ENCODE measurements at regions not wholly inside any gene's neighbourhood (a gene's known extent, or its start where the extent isn't known, plus 50 kb on each side); places are given as distances from the start of the nearest gene placed in this dataset.
A peak's percentile ranks its signal among the peaks of the same experiment; 100 is the strongest.
"Not testable (repeated sequence)": the region's sequence is repeated elsewhere in the genome, so short reads cannot be mapped to it uniquely, and the experiment has no call there.

DNA sequence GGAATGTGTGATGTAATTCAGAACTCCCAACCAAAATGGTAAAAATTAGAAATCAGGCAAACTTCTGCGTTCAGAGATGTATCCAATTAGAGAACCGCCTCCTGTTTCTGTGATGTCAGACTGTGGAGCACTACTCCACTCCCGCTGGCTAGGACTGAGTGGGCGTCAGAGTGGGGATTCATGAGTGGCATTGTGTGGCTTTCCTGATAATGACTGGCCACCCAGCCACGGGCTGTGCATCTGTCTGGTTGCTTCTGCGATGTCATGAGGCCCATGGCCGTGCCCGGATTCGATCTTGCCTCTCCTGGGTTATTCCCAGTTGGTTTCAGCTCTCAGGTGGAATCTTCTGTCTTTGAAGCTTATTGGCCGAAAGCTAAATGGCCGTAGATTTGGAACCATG is 87.1 kb upstream of the KCNA1 start:
- no peak for DNase-seq
- intact Hi-C loops (cut with DNase I) = no loop called here
- no peak for ATAC-seq

DNA sequence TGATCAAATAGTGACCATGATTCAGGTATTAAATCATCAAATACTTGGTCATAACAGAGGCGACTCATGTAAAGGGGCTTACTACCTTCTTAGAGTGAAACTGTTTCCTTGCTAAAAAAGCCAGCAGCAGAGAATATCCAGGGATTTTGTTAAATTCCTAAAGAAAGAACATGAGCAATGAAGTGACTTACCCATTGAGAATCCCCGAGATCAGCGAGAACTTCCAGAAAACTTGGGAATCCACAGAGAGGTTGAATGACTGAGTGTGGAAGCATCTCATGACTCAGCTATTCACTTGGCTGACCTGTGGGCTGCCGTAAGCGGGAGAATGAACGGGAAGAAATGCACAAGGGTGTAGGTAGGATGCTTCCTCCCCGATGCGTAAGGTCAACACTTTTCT is 85.3 kb upstream of the KCNA1 start:
- intact Hi-C loops (cut with DNase I) = no loop called here
- ATAC-seq (no peak), DNase-seq (no peak)

DNA sequence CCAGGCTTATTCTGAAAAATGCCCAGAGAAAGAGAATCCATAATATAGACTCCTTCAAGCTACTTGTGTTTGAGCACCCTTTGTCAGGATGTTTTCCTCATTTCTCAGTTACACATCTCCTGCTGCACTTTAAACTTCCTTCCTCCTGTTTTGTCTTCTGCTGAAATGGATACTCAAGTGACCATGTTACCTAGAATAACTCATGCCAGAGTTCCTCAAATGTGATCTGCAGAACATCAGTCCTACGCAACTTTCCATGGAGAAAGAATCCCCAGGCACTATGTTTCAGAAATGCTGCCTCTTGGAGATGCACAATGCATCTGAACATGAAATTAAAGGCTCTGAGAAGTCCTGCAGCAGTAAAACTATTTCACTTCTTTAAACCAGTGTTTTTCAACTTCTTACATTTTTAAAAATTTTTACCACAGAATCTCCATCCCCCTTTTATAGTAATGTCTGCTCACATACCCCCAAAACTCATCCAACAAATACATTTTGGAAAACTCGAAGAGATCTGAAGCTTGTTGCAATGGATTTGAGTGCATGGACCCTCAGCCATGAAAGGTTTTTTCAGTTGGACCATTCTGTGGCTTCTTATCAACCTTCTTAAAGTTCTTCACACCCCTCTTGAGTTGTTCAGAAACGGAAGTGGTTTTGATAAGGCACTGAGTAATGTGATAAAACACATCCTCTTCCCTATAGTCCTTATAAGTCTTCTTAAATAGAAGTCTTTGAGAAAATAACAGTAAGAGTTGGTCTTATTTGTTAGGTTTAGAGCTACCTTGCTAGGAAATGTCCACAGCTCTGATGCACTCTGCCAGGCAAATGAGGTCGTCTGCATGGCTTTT is 84.5 kb upstream of the KCNA1 start:
- intact Hi-C loops (cut with DNase I) = no loop called here
- ATAC-seq = no peak
- DNase-seq = no peak

DNA sequence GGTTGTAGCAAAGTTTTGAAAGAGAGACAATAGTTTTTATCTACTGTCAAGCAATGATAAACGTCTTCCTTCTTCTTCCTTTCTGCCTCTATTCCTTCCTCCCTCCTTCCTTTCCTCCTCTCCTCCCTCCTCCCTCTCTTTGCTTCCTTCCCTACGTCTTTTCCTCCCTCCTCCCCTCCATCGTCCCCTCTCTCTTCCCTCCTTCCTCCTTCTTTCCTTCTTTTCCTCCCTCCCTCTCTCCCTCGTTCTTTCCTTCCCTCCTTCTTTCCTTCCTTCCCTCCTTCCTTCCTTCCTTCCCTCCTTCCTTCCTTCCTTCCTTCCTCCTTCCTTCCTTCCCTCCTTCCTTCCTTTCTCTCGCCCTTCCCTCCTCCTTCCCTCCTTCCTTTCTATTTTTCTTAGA is 82.8 kb upstream of the KCNA1 start:
- intact Hi-C loops (cut with DNase I) = no loop called here

DNA sequence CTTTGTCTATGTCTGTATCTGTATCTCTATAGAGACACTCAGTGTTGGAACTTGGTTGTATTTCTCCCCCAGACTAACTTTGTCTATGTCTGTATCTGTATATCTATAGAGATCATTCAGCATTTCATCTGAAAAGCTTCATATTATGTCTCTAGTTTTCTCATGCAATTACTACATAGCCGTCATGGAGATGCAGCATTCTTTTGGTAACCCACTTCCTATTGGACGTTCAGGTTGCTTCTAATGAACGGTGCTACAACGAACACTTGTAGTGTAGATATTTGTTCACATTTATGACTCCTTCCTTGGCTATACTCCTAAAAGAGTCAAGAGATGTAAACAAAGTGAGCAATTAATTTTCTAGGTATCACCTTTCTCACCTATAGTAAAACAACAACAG is 81.5 kb upstream of the KCNA1 start:
- intact Hi-C loops (cut with DNase I) = no loop called here
- no peak for ATAC-seq
- DNase-seq = no peak

More for the DNA sequence above, 82.8 kb upstream of the KCNA1 start:
- DNase-seq = no peak
- no peak for ATAC-seq

DNA sequence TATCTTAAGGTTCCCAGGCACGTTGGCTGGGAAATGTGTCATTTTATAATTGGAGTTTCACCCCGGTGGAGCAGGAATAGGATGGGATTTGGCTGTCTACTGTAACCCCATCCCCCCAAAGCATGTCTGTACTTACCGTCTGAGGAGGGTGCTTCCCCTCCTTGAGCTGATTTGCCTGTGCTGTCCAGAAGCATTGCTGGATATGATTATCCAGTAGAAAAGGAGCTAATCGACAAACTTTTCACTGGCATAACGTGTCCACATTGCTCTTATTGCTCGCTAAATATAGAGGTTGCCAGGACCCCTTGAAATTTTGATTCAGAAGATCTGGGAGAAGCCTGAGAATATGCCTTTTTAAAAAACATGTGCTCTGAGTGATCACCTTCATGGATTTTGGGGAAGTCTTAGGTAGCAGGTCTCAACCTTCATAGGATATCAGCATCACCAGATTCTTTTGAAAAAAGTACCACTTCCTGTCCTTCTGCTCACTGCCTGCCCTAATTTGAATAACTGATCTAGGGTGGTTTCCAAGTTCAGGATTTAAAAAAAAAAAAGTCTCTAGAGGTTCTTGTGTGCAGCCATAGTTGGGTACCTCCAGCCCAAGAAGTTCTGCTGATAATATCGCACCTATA is 80.4 kb upstream of the KCNA1 start:
- intact Hi-C loops (cut with DNase I) = no loop called here
- ATAC-seq = no peak
- DNase-seq = no peak

DNA sequence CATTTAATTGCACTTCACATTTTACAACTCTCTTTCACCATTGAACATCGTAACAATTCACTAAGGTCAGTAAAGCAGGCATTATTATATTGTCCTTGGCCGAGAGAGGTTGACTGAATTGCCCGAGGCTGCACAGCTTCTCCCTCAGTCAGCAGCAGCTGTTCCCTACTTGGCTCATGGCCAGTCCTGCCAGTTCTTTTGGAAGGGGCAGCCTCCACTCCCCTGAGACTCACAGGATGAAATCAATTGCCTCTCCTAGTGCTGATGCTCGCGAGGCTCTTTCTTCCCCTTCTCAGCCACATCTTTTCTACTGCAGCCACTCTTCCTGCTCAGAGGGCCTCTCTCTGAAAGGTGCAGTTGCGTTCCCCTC is 79.9 kb upstream of the KCNA1 start:
- intact Hi-C loops (cut with DNase I) = no loop called here
- no peak for DNase-seq
- ATAC-seq = no peak

DNA sequence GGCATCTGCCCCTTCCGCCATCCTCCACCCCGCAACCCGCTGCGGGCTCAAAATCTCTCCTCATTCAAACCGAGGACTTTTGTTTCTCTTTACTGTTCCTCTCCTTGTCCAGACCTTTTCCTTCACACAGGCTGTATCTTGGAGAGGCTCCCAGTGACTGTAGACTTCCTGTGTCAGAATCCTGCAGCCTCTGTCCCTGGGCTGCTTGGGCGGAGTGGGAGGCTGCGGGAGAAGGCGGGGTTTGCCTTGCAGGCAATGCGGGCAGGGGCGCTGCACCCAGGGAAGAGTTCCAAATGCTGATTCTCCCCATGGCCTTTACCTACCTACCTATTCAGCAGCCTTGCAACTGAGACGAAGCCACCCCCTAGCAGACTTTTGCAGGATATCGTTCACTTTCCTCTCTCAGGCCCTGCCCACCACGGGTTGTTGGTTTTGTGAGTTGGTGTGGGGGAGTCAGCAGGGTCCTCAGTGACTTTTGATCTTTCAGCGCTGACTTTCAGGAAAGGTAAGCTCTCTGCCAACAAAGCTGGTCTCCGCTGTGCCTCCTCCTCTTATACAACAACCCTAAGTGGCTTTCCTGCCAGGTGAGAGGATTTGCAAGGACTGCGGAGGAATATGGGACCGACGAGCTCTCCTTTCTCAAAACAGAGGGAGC is 79.0 kb upstream of the KCNA1 start:
- ATAC-seq (peak in 1 of 2 donors; percentile 40), DNase-seq (no peak)
- intact Hi-C loops (cut with DNase I) = no loop called here

DNA sequence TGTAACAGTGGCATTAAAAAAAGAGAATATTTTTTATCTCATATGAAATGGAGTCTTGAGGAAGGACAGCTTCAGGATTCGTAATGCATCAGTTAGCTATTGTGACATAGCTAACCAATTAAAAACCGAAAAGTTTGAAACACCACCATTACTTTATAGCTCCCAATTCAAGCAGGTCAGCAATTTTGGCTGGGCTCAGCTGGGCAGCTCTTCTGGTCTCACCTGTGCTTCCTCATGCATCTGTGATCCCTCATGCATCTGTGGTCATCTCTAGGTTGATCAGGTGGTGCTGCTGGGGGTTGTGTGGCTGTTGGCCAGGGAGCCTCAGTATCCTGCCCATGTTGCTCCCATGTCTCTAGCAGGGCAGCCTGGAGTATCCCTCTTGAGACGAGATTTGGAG is 76.7 kb upstream of the KCNA1 start:
- intact Hi-C loops (cut with DNase I) = no loop called here
- no peak for DNase-seq
- ATAC-seq = no peak

DNA sequence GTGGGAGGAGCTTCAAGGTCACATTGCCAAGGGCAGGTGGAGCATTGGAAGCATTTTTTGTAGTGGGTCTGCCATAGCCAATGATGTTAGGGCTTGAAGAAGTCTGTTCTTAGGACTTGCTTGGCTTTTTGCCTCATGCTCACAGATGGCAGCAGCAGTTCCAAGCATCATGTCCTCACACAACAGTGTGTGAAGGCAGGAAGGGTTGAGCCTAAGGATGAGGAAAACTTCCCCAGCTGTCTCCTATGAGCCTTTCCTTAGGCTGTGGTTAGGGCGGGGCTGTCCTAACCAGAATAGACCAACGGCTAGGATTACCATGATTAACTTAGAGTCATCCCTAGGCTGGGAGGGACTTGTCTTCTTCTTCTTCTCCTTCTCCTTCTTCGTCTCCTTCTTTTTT is 76.2 kb upstream of the KCNA1 start:
- ATAC-seq = no peak

DNA sequence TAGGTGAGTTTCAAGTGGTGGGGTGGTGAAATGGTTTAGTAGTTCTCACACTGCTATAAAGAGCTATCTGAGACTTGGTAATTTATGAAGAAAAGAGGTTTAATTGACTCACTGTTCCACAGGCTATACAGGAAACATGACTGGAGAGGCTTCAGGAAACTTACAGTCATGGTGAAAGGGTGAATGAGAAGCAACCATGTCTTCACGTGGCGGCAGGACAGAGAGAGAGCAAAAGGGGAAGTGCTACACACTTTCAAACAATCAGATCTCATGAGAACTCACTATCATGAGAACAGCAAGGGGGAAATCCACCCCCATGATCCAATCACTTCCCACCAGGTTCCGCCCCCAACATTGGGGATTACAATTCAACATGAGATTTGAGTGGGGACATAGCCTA is 67.3 kb upstream of the KCNA1 start:
- DNase-seq; ATAC-seq; intact Hi-C loops (cut with DNase I): not testable (repeated sequence)

More for the DNA sequence above, 76.2 kb upstream of the KCNA1 start:
- intact Hi-C loops (cut with DNase I) = no loop called here
- no peak for DNase-seq

DNA sequence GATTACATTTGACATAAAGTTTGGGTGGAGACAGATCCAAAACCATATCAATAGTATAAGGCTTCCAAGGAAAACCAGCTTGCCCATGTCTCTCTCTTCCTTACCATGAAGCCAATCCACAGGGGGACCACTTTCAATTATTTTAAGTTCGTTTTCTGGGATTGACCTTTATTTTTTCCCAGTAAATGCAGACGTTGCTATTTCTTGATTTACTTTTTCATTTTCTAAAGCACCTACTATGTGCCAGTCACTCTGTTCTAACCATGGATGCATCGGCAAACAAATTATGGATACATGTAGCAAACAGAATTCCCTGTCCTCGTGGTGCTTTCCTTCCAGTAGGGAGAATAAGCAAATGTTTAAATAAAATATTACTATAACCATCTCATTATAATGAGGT is 65.8 kb upstream of the KCNA1 start:
- DNase-seq (no peak), ATAC-seq (no peak)
- intact Hi-C loops (cut with DNase I) = no loop called here

DNA sequence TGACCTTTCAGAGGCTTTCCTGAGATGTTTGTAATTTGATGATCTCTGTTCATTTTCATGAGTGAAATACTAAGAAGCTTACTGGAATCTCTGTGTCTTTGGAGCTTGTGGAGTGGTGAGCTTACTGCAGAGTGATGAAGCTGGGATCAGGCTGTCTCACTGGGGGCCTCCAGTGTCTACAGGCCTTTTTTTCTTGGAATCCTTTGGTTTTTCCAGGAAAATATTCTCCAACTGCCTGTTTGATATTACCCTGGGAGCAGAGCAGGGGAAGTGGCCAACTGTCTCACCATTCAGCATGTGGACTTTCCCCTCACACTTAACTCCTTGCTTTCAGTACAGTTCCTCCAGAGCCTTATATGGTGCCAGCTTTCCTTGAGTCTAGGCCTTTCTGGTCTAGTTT is 62.0 kb upstream of the KCNA1 start:
- intact Hi-C loops (cut with DNase I) = no loop called here
- DNase-seq (no peak), ATAC-seq (no peak)

DNA sequence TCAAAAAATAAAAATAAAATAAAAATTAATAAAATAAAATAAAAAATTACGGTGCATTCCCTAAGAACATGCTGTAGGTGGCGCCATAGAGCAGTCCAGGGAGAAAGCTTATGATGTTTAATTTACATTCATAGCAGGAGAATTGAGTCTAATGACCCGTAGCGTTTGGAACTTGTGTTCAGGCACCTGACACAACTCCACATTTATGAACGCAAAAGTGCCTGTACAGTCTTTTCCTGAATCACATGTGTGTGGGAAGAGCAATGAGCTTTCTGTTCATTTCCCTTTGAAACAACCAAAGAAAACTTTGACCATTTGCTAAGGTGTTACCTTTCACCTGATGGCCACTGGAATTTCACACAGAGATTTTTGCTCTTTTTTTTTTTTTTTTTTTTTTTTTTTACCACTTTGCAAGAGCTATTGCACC is 60.6 kb upstream of the KCNA1 start:
- intact Hi-C loops (cut with DNase I) = no loop called here
- DNase-seq (no peak), ATAC-seq (no peak)

DNA sequence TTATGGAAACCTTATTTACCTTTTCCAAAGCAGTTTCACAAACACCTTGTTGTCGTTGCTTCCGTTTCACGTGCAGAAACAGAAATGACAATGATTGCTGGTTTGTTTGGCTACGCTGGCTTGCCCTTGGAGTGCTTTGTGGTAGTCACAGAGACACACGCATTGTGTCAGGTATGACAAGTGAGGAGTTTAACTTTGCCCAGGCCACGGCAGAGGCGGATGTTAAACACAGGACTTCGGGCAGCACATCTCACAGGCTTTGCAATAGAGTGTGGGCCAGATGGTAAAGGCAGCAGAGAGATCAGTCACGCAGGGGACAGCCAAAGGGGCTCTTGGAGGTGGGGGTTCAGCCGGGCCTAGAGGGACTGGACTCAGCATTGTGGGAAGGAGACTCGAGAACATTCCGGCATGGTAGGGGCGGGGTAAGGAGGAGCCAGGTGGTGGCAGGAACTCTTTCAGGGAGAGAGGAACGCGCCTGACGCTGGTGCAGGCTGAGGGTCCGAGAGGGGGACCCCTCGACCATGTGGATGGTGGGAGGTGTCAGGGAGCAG is 59.8 kb upstream of the KCNA1 start:
- intact Hi-C loops (cut with DNase I) = no loop called here
- no peak for DNase-seq
- no peak for ATAC-seq

DNA sequence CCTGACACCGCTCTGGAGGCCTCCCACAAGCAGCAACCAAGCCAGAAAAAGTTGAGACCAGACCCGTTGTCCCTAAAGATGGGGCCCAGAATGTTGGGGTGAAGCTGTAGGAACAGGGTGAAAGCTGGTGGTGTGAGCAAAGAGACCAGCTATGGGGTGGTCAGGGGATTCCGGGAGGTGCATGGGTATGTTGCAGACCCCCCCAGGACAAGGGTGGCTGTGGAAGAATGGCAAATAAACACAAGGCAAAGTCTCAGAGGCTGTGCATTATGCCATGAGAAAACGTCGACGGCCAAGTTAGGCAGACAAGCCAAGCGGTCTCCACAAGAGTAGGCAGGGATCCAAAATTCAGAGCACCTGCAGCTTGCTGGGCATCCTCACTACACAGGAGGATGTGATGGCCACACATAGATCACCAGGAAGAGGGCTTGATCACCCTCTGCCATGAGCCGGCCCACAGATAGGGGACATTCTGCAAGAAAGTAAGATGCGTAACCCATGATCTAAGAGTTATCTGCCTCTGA is 58.8 kb upstream of the KCNA1 start:
- DNase-seq (no peak), ATAC-seq (no peak)
- intact Hi-C loops (cut with DNase I) = no loop called here

DNA sequence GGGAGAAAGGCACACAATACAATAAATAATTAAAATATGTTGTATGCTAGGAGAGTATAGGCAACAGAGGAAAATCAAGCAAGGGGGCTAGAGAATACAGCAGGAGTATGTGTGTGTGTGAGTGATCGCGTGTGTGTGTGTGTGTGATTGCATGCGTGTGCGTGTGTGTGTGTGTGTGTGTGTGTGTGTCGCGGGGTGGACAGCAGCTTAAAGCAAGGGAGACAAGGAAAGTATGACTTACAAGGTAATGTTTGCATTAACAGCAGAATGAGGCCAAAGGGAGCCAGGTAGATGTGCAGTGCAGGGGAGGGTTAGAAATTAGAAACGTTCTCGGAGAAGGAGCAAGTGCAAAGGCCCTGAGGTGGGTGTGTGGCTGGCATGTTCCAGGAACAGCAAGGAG is 57.4 kb upstream of the KCNA1 start:
- DNase-seq (no peak), ATAC-seq (no peak)
- intact Hi-C loops (cut with DNase I) = no loop called here

DNA sequence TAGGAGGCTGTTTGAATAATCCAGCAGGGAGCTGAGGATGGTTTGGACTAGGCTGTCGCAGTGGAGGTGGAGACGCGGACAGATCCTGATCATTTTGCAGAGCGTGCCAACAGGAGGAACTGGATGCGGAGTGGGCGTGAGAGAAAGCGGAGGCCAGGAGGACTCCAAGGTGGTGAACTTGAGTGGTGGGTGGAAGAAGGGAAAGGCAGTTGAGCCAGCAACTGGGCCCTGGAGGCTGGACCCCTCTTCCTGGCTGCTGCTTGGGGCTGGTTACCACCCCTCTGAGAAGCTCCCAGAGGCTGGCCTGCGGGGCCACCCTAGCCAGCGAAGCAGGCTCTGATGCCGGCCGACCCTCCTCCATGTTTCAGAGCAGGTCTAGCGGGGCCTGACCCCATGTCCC is 56.8 kb upstream of the KCNA1 start:
- no peak for DNase-seq
- intact Hi-C loops (cut with DNase I) = no loop called here
- ATAC-seq = no peak

DNA sequence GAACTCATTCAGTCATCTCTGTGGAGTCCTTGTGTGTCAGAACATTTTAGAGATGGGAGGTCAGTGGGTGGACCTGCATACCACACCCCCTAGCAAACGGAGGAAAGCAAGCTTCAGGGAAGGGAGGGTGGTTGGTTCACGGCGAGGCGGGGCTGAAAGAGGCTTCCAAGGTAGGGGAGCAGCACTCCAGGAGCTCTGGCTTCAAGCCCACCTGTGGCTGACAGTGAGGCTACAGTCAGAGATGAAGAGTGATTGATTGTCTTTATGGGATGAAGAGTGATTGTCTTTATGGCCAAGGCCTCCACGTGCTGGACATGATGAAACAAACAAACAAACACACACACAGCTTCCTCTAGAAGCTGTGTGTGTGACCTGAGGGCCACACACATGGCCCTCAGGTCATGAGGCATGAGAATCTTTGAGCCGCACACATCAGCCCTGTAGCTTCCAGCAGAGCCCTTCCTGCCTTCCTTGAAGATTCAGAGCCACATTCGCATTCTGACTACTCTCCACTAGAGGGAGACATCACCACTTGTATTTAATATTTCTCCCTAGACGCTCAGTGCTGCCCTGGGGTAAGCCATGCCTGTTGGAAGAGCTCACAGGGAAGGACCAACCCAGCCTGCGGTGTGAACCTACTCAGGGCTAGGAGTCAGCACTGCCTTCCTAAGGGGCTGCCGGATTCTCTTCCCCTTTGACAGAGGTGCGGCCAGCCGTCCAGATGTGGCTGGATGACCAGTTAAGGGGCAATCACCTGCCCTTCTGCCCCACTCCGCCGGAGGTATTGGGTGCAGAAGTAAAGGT is 54.4 kb upstream of the KCNA1 start:
- DNase-seq = peak; percentile 43
- ATAC-seq = peak; percentile 66 to 68
- intact Hi-C loops (cut with DNase I) = loop anchor here (5.0 kb wide), 2 partner anchors 147 to 227 kb away; no protein-coding TSS in a partner anchor
